ENCODE measurements at regions not wholly inside any gene's neighbourhood (a gene's known extent, or its start where the extent isn't known, plus 50 kb on each side); places are given as distances from the start of the nearest gene placed in this dataset.

DNA sequence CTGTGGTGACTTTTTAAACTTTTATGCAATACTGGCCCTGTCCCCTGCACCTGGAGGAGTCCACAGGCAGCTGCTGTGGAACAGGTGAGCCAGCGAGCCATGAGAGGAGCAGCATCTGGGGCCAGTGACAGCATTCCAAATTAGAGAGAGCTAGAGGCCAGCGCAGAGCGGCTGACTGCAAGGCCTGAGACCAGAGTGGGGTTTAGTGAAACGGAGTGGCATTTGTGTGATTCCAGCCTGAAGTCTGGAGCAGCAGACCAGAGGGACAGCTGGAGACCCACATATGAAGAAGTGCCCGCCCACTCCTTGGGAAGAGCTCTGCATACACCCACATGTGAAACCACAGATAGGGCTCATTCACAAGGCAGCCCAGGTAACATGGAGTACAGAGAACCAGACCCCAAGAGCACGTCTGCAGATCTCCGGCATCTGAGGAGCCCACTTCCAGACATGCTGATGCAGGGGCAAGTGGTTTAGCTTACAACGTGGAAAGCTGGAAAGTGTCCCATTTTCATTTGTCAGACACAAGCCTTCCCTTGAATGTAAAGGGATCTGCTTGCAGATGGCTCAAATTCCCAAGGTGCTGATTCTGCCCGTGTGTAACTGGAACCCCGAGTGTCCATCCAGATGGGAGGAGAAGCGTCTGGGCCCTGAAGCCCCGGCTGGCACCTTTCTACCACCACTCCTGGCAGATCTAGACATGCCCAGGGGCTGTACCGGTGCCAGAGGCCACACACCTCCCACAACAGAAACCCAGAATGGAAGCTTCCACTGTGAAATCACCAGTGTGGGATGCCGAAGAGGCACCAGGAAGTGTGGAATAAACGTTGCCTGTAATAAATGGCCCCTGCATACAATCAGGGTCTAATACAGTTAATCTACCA, 256.0 kb upstream of the TCERG1L start:
- H3K4me3 ChIP-seq (ENCODE audit: low read depth, low read length): no peak overlapping the region
- DNase-seq (ENCODE audit: low read depth): no peak
- TF ChIP-seq, protein P1, sequence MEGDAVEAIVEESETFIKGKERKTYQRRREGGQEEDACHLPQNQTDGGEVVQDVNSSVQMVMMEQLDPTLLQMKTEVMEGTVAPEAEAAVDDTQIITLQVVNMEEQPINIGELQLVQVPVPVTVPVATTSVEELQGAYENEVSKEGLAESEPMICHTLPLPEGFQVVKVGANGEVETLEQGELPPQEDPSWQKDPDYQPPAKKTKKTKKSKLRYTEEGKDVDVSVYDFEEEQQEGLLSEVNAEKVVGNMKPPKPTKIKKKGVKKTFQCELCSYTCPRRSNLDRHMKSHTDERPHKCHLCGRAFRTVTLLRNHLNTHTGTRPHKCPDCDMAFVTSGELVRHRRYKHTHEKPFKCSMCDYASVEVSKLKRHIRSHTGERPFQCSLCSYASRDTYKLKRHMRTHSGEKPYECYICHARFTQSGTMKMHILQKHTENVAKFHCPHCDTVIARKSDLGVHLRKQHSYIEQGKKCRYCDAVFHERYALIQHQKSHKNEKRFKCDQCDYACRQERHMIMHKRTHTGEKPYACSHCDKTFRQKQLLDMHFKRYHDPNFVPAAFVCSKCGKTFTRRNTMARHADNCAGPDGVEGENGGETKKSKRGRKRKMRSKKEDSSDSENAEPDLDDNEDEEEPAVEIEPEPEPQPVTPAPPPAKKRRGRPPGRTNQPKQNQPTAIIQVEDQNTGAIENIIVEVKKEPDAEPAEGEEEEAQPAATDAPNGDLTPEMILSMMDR (conservative IDR thresholded peaks at IDR 0.05; ENCODE audit: low read depth, low read length): no peak

DNA sequence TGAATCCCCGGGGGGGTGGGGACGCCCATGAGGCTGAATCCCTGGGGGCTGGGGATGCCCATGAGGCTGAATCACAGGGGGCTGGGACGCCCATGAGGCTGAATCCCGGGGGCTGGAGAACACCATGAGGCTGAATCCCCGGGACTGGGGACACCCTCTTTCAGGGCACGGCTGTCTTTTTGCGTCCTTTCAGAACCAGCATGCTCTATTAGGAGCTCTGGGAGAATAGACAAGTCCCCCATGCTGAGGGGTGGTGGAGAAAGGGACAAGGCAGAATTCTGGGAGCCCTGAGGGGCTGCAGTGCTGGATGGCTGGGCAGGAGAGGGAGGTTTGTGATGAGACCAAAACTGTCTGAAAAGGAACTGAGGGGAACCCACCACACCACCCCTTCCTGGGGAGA, 257.3 kb upstream of the TCERG1L start:
- DNase-seq (ENCODE audit: low read depth): no peak
- TF ChIP-seq, protein P1 (conservative IDR thresholded peaks at IDR 0.05; ENCODE audit: low read depth, low read length): no peak
- H3K4me3 ChIP-seq (ENCODE audit: low read depth, low read length): no peak overlapping the region

DNA sequence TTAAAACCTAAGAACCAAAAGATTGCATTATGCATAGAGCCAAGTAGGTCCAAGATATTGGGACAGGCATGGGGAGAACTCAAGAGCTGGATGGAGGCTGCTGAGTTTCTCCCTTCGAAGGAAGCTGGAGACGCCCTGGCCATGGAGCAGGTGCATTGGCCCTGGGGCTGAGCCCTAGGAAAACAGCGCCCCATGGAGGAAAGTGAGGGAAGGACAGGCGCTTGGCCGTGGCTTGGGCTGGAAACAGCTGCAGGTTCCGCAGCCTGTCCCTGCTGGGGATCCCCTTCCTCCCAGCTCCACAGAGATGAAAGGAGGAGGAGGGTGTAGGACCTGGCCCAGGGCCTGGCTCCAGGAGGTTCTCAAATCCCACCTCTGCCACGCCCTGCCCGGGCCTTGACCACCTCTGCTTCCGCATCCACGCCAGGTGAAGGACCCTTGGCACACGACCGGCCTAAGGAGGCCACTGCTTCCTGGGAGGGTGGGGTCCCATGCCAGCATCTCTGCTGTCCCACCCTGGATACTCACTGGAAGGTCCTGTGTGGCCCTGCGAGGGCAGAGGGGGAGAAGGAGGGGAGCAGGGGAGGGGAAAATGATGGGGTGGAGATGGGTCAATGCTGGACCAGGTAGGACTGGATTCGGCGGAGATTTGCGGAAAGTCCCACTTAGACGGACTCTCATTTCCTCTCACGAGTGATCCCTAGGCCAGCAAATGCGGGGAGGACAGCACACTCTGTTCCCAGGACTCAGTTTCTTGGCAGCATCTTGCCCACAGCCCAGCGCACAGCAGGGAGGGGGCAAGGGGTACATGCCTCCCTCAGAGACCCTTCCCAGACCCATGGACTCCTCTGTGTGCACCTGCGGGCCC, 258.6 kb upstream of the TCERG1L start:
- no peak for DNase-seq (ENCODE audit: low read depth)

DNA sequence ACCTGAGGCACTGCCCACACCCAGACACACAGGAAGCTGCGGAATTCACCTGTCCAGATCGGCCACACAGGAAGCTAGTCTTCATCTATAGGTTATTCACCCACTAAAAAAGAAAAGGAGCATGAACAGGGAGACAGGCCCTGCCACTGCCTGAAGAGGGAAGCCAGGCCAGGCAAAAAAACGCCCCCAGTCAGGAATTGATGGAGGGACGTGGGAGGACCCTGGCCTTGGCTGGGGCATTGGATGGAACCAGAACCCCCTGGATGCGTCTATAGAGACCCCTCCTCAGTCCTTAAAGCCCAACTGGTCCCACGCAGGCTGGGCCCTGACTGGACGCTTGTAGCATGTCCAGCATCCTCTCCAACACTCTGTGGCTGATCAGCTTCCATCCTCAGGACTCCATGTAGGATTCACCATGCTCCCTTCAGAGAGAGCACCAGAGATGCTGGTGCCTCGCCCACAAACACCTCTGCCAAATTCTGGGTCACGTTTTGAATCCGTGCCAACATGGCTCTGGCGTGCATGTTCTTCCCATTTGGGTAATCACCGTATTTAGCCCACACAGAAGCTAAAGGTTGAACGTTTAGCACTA, 259.3 kb upstream of the TCERG1L start:
- H3K4me3 ChIP-seq (ENCODE audit: low read depth, low read length): no peak overlapping the region
- DNase-seq (ENCODE audit: low read depth): no peak
- TF ChIP-seq, protein P1 (conservative IDR thresholded peaks at IDR 0.05; ENCODE audit: low read depth, low read length): no peak

More for the DNA sequence above, 258.6 kb upstream of the TCERG1L start:
- H3K4me3 ChIP-seq (ENCODE audit: low read depth, low read length): no peak overlapping the region
- TF ChIP-seq, protein P1 (conservative IDR thresholded peaks at IDR 0.05; ENCODE audit: low read depth, low read length): no peak

DNA sequence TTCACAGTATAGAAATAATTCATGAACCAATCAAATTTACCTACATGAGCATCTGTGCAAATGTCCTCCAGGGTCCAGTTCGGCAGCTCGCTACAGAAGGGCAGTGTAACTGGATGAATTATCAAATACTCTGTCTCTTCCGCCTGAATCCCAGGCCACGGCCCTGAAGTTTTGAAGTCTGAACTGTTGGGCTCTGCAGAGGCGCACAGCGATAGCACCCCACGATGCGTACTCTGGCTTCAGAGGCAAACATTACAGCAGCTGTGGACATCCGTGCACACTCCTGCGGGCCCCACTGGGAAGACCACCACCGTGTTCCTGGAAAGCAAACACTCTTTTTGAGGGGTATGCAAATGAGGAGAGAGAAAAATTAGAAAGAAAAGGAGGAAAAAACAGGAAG, 259.8 kb upstream of the TCERG1L start:
- no peak overlapping the region for H3K4me3 ChIP-seq (ENCODE audit: low read depth, low read length)
- TF ChIP-seq, protein P1 (conservative IDR thresholded peaks at IDR 0.05; ENCODE audit: low read depth, low read length): no peak
- DNase-seq (ENCODE audit: low read depth): no peak

DNA sequence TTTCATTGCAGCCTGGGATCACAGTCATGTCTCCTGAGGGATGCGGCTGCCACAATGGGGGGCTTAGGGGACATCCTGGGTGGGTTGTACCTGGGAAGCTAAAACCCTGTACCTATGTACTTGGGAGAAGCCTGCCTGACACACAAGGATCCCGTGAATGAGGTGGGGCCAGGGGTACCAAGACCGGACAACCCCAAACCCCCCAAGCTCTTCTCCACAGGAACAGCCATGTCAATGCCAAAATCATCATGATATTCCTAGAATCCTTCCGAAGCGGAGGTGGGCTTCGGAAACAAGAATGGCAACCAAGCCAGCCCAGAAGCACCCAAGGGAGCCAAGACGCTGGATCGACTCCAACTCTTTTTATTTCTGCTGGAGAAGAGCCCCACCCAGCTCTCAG, 260.3 kb upstream of the TCERG1L start:
- no peak overlapping the region for H3K4me3 ChIP-seq (ENCODE audit: low read depth, low read length)
- TF ChIP-seq, protein P1 (conservative IDR thresholded peaks at IDR 0.05; ENCODE audit: low read depth, low read length): no peak
- DNase-seq (ENCODE audit: low read depth): no peak

All from epithelial cell of proximal tubule (primary cell).